ENCODE measurements at regions not wholly inside any gene's neighbourhood (a gene's known extent, or its start where the extent isn't known, plus 50 kb on each side); places are given as distances from the start of the nearest gene placed in this dataset.

- TF ChIP-seq CTCF (conservative IDR thresholded peaks at IDR 0.05), result no peak
- H3K27ac ChIP-seq, result no peak overlapping the region
Measured at GRCh38 chr2:117704818-117705217, 109.7 kb upstream of the DDX18 start.

- TF ChIP-seq CTCF (conservative IDR thresholded peaks at IDR 0.05) (no peak), ZFX (IDR thresholded peaks at IDR 0.05) (no peak)
- no peak overlapping the region for H3K27ac ChIP-seq
Measured at GRCh38 chr2:117707874-117708273, 106.6 kb upstream of the DDX18 start.

- no peak overlapping the region for H3K27ac ChIP-seq
- no peak for TF ChIP-seq CTCF (conservative IDR thresholded peaks at IDR 0.05)
- no peak for TF ChIP-seq ZFX (IDR thresholded peaks at IDR 0.05)
Measured at GRCh38 chr2:117712684-117713083, 101.8 kb upstream of the DDX18 start.

GRCh38 chr2:117714110-117714509 is 100.4 kb upstream of the DDX18 start:
- TF ChIP-seq CTCF (conservative IDR thresholded peaks at IDR 0.05) (no peak), ZFX (IDR thresholded peaks at IDR 0.05) (no peak)
- no peak overlapping the region for H3K27ac ChIP-seq

- H3K27ac ChIP-seq, result no peak overlapping the region
- TF ChIP-seq CTCF (conservative IDR thresholded peaks at IDR 0.05) (no peak), ZFX (IDR thresholded peaks at IDR 0.05) (no peak)
Measured at GRCh38 chr2:117714745-117715417, 99.6 kb upstream of the DDX18 start.

- TF ChIP-seq CTCF (conservative IDR thresholded peaks at IDR 0.05) (no peak), ZFX (IDR thresholded peaks at IDR 0.05) (no peak)
- H3K27ac ChIP-seq, result no peak overlapping the region
Measured at GRCh38 chr2:117716505-117716904, 98.0 kb upstream of the DDX18 start.

GRCh38 chr2:117717072-117717471 is 97.4 kb upstream of the DDX18 start:
- TF ChIP-seq CTCF (conservative IDR thresholded peaks at IDR 0.05) (no peak), ZFX (IDR thresholded peaks at IDR 0.05) (no peak)

More at GRCh38 chr2:117717072-117717471, 97.4 kb upstream of the DDX18 start:
- H3K27ac ChIP-seq, result no peak overlapping the region

Data from C4-2B (cell line).